Thyroid gland (tissue), 4 donors: ENCODE measurements at regions not wholly inside any gene's neighbourhood (a gene's known extent, or its start where the extent isn't known, plus 50 kb on each side); places are given as distances from the start of the nearest gene placed in this dataset.

Experiments
- CTCF ChIP-seq, 6 experiments: fragments of 200-600 bp in 3 of 6; fragments of 450-650 bp in 3 of 6; sonication (generic) in 3 of 6; IDR thresholded peaks; one replicate each; pipeline ENCODE4 v1.5.1; 2016 to 2019; ENCODE audit warnings: antibody characterized with exemption in 6 of 6, mild to moderate bottlenecking in 2 of 6, inconsistent platforms in 1 of 6, moderate library complexity in 1 of 6
- POLR2A ChIP-seq, 2 donors: fragments of 450-650 bp; IDR thresholded peaks; one replicate each; pipeline ENCODE4 v1.6.1; 2017; ENCODE audit warnings: antibody characterized with exemption in 2 of 2, mild to moderate bottlenecking in 2 of 2, moderate library complexity in 1 of 2

DNA sequence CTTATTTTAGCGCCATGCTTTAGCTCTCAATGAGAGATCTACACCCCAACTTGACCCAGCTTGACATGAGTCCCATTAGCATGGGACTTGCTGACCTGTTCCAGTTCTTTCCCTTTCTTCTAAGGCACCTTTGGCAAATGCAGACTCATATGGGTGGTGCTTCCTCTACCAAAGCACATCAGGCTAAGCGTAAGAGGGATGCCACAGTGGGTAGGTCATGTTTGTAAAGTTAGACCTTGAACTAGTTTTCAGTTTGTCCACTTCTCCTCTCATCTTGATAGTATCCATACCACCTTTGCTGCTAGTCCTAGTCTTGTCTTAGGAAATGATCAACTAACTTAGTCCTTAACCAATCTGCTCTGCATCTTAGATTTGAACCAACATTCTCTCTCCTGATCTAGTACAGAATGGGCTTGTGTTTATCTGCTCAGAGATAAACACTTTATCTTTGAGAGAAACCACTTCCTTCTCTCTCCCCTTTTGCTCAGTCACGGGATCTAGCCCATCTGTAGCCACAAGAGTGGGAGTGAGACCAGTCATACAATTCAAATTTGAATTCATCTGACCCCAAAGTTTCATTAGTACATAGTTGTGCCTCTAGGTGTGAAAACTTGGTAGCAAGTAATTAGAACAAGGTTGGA, 72.1 kb upstream of the CD44 start:
- TF ChIP-seq POLR2A (IDR thresholded peaks at IDR 0.05) (no peak), CTCF (IDR thresholded peaks at IDR 0.05) (no peak)
